ENCODE measurements at regions not wholly inside any gene's neighbourhood (a gene's known extent, or its start where the extent isn't known, plus 50 kb on each side); places are given as distances from the start of the nearest gene placed in this dataset.

DNA sequence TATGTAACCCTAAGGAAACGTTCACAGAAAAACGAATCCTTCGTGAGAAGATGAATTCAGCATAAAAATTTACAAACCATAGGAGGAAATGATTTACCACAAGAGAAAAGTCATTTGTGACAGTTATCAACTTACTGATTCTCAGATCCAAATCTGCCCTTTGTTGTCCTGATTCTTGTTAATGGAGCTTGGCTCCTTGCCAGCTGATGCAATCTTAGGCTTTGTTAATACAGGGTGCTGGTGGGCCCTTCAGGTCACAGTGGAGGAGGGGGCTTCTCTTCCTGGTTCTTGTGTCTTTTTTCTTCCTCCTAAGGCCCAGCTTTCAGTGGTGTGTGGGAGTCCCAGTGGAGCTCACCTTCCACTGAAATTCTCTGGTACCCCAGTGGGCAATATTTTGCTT is 108.4 kb upstream of the MAP3K7 start:
- DNase-seq (no peak), ATAC-seq (ENCODE audit: insufficient read depth, low FRiP score) (no peak)
- no peak overlapping the region for H3K4me3 ChIP-seq
- H3K9me3 ChIP-seq (ENCODE audit: control insufficient read depth in 4 of 4, insufficient read depth in 3 of 4, low read length in 3 of 4), result peaks cover 0 to 5% (median 1%) of the 10 kb centered on the region in 4 donors
- TF ChIP-seq, protein P1, sequence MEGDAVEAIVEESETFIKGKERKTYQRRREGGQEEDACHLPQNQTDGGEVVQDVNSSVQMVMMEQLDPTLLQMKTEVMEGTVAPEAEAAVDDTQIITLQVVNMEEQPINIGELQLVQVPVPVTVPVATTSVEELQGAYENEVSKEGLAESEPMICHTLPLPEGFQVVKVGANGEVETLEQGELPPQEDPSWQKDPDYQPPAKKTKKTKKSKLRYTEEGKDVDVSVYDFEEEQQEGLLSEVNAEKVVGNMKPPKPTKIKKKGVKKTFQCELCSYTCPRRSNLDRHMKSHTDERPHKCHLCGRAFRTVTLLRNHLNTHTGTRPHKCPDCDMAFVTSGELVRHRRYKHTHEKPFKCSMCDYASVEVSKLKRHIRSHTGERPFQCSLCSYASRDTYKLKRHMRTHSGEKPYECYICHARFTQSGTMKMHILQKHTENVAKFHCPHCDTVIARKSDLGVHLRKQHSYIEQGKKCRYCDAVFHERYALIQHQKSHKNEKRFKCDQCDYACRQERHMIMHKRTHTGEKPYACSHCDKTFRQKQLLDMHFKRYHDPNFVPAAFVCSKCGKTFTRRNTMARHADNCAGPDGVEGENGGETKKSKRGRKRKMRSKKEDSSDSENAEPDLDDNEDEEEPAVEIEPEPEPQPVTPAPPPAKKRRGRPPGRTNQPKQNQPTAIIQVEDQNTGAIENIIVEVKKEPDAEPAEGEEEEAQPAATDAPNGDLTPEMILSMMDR (IDR thresholded peaks at IDR 0.05; ENCODE audit: control extremely low read depth, extremely low read depth), result no peak
- H3K36me3 ChIP-seq (ENCODE audit: control insufficient read depth in 4 of 4, insufficient read depth in 4 of 4, low read length in 4 of 4), result no peaks in the 10 kb centered on the region
- no peaks in the 10 kb centered on the region for H3K27me3 ChIP-seq (ENCODE audit: control insufficient read depth in 3 of 3, insufficient read depth in 3 of 3, low read length in 2 of 3)
- 78 to 88% methylated on average over 3 of the region's 3 CpGs for WGBS, 2 donors
- H3K4me1 ChIP-seq (ENCODE audit: control insufficient read depth in 5 of 5, insufficient read depth in 5 of 5, low read length in 5 of 5), result no peaks in the 10 kb centered on the region
- H3K27ac ChIP-seq (ENCODE audit: low read depth in 1 of 2, low read length in 1 of 2), result no peak overlapping the region
- no peak overlapping the region for H3K9ac ChIP-seq (ENCODE audit: insufficient read depth in 1 of 2, low read length in 2 of 2)

DNA sequence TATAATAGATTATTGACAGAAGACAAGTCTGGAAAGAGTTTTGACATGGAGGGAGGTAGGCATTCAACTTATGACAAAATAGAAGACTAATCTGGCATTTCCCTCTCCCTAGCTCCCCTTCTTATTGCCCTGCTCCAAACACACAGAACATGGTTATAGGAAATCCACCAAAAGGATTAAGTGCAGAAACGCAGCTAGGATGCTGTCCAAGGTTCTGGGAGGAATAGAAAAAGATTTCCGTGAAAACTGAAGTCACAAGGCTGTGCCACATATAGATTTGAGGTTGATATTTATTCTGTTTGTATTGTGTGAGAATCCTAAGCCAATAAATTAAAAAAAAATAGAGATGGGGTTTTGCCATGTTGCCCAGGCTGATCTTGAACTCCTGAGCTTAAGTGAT is 107.9 kb upstream of the MAP3K7 start:
- no peak overlapping the region for H3K27ac ChIP-seq (ENCODE audit: low read depth in 1 of 2, low read length in 1 of 2)
- DNase-seq, result no peak
- H3K4me1 ChIP-seq (ENCODE audit: control insufficient read depth in 5 of 5, insufficient read depth in 5 of 5, low read length in 5 of 5), result no peaks in the 10 kb centered on the region
- no peaks in the 10 kb centered on the region for H3K36me3 ChIP-seq (ENCODE audit: control insufficient read depth in 4 of 4, insufficient read depth in 4 of 4, low read length in 4 of 4)
- H3K9me3 ChIP-seq (ENCODE audit: control insufficient read depth in 4 of 4, insufficient read depth in 3 of 4, low read length in 3 of 4), result peaks cover 0 to 5% (median 1%) of the 10 kb centered on the region in 4 donors
- no peak for ATAC-seq (ENCODE audit: insufficient read depth, low FRiP score)
- TF ChIP-seq, protein P1 (IDR thresholded peaks at IDR 0.05; ENCODE audit: control extremely low read depth, extremely low read depth), result no peak
- H3K9ac ChIP-seq (ENCODE audit: insufficient read depth in 1 of 2, low read length in 2 of 2), result no peak overlapping the region
- no peak overlapping the region for H3K4me3 ChIP-seq
- no peaks in the 10 kb centered on the region for H3K27me3 ChIP-seq (ENCODE audit: control insufficient read depth in 3 of 3, insufficient read depth in 3 of 3, low read length in 2 of 3)
- WGBS, 2 donors, result 64 to 70% methylated on average over 2 of the region's 2 CpGs

DNA sequence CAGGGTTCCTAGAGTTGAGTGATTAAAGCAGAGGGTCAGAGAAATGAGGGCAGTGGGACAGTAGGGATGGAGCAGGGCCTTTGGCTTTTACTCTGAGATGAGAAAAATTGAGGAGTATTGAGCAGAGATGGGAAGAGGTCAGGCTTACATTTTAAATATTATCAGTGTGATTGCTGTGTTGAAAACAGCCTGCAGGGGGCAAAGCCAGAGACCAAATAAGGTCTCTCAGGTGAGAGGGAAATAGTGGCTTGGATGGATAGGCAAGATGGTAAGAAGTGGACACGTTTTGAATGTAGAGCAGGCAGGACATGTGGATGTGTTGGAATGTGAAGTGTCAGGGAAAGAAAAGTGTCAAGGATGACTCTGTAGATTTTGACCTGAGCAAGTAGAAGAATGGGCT is 105.0 kb upstream of the MAP3K7 start:
- TF ChIP-seq, protein P1 (IDR thresholded peaks at IDR 0.05; ENCODE audit: control extremely low read depth, extremely low read depth), result no peak
- Histone ChIP-seq H3K27me3 (ENCODE audit: control insufficient read depth in 3 of 3, insufficient read depth in 3 of 3, low read length in 2 of 3) (no peaks in the 10 kb centered on the region), H3K4me3 (no peak overlapping the region), H3K4me1 (ENCODE audit: control insufficient read depth in 5 of 5, insufficient read depth in 5 of 5, low read length in 5 of 5) (no peaks in the 10 kb centered on the region), H3K9me3 (ENCODE audit: control insufficient read depth in 4 of 4, insufficient read depth in 3 of 4, low read length in 3 of 4) (peaks cover 0 to 5% (median 1%) of the 10 kb centered on the region in 4 donors), H3K9ac (ENCODE audit: insufficient read depth in 1 of 2, low read length in 2 of 2) (no peak overlapping the region), H3K27ac (ENCODE audit: low read depth in 1 of 2, low read length in 1 of 2) (no peak overlapping the region), H3K36me3 (ENCODE audit: control insufficient read depth in 4 of 4, insufficient read depth in 4 of 4, low read length in 4 of 4) (no peaks in the 10 kb centered on the region)
- 49 to 78% methylated on average over 1 of the region's 1 CpG for WGBS, 2 donors
- ATAC-seq (ENCODE audit: insufficient read depth, low FRiP score), result no peak
- DNase-seq, result no peak

DNA sequence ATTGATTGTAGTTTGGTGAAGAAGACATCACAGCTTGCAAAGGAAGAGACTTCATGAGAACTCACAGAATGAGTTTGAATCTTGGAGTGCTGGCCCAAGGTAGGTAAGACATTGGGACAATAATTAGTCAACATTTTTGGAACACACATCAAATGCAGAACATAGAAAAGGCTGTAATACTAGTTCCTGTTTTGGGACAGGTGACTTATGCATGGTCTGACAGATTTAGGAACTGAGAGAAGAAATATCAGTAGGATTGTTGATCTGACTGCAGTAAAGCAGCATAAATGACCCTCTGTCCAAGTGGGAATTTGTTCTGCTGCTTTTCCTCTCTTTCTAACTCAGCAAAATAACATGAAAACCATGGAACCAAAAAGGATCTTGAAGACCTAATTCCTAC is 102.3 kb upstream of the MAP3K7 start:
- ATAC-seq (ENCODE audit: insufficient read depth, low FRiP score) (no peak), DNase-seq (no peak)
- H3K27ac ChIP-seq (ENCODE audit: low read depth in 1 of 2, low read length in 1 of 2), result no peak overlapping the region
- H3K27me3 ChIP-seq (ENCODE audit: control insufficient read depth in 3 of 3, insufficient read depth in 3 of 3, low read length in 2 of 3), result no peaks in the 10 kb centered on the region
- H3K4me3 ChIP-seq, result no peak overlapping the region
- TF ChIP-seq, protein P1 (IDR thresholded peaks at IDR 0.05; ENCODE audit: control extremely low read depth, extremely low read depth), result no peak
- H3K9me3 ChIP-seq (ENCODE audit: control insufficient read depth in 4 of 4, insufficient read depth in 3 of 4, low read length in 3 of 4), result no peaks in the 10 kb centered on the region
- no peaks in the 10 kb centered on the region for H3K4me1 ChIP-seq (ENCODE audit: control insufficient read depth in 5 of 5, insufficient read depth in 5 of 5, low read length in 5 of 5)
- no peak overlapping the region for H3K9ac ChIP-seq (ENCODE audit: insufficient read depth in 1 of 2, low read length in 2 of 2)
- H3K36me3 ChIP-seq (ENCODE audit: control insufficient read depth in 4 of 4, insufficient read depth in 4 of 4, low read length in 4 of 4), result no peaks in the 10 kb centered on the region

Measured in lung (tissue), 11 donors.